ENCODE measurements at regions not wholly inside any gene's neighbourhood (a gene's known extent, or its start where the extent isn't known, plus 50 kb on each side); places are given as distances from the start of the nearest gene placed in this dataset.

DNA sequence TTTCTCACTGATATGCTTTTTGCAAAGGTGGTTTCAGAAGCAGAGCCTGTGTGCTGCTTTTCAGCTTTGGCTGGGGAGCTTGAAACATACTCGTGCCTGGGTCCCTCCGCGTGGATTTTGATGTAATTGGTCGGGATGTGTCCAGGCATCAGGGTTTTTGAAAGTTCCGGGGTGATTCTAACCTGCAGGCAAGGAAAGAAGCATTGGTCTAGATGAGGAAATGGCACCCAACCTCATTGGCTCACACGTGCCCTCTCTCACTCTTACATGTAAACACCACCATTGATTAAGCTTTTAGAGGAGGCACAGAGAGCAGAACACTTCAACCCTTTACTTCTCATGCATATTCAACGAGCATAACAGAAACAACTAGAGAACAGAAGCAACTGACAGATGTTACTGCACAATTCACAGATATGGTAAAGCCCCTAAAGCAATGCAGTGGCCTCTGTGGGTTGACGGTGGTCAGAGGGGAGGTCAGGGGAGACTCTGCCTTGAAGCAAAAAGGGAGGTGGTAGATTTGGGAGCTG lies 112.1 kb downstream of the TLR5 start:
- no peak for ATAC-seq
- TF ChIP-seq ZFP30 (CRISPR knock-in tag; IDR thresholded peaks at IDR 0.05) (no peak), PPARA (CRISPR knock-in tag; IDR thresholded peaks at IDR 0.05; ENCODE audit: borderline replicate concordance) (no peak), SNAI2 (CRISPR knock-in tag; IDR thresholded peaks at IDR 0.05) (no peak)

DNA sequence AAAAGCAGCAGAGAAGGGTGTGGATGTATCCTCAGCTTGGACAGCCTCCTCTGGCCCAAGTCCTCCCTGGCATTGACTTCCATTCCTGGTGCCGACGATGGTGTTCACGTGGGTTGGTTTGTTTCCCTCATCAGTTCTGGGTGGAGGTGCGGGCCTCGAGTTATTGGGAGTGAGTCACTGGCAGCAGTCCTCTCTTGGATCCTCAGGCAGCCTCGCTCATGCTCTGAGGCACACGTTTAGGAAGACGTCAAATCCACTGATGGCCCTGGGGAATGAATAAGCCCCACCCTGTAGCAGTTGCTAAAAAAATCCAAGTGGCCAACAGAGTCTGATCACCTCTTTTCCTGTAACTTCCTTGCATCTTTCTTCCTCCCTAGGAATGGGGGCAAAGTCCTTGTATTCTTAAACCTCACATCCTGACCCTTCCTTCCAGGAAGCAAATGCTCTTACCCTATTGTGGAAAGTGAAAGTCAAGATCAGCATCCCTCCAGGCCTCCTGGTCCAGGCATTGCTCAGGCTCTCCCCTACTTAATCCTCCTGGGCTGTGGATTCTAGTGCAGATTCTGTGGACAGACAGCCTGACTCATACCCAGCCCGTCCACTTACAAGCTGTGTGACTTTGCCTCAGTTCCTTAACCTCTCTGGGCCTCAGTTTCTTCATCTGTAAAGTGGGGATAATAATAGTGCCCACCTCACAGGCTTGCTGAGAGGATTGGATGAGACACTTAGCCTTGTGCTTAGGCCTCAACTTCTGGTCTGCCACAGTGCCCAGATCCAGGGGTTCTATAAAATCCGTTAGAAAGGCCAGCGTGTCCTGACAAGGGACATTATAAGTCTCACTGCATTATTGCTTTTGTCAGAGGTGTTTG lies 111.1 kb downstream of the TLR5 start:
- TF ChIP-seq, protein P1, sequence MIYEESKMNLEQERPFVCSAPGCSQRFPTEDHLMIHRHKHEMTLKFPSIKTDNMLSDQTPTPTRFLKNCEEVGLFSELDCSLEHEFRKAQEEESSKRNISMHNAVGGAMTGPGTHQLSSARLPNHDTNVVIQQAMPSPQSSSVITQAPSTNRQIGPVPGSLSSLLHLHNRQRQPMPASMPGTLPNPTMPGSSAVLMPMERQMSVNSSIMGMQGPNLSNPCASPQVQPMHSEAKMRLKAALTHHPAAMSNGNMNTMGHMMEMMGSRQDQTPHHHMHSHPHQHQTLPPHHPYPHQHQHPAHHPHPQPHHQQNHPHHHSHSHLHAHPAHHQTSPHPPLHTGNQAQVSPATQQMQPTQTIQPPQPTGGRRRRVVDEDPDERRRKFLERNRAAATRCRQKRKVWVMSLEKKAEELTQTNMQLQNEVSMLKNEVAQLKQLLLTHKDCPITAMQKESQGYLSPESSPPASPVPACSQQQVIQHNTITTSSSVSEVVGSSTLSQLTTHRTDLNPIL (CRISPR knock-in tag; IDR thresholded peaks at IDR 0.05; ENCODE audit: low read depth), result no peak
- no peak for TF ChIP-seq ZNF565 (CRISPR knock-in tag; conservative IDR thresholded peaks at IDR 0.05; ENCODE audit: low read depth)
- no peak for TF ChIP-seq ZNF8 (CRISPR knock-in tag; IDR thresholded peaks at IDR 0.05)
- no peak for TF ChIP-seq ARNTL (CRISPR knock-in tag; IDR thresholded peaks at IDR 0.05; ENCODE audit: borderline replicate concordance, low read depth)
- TF ChIP-seq, protein P2, sequence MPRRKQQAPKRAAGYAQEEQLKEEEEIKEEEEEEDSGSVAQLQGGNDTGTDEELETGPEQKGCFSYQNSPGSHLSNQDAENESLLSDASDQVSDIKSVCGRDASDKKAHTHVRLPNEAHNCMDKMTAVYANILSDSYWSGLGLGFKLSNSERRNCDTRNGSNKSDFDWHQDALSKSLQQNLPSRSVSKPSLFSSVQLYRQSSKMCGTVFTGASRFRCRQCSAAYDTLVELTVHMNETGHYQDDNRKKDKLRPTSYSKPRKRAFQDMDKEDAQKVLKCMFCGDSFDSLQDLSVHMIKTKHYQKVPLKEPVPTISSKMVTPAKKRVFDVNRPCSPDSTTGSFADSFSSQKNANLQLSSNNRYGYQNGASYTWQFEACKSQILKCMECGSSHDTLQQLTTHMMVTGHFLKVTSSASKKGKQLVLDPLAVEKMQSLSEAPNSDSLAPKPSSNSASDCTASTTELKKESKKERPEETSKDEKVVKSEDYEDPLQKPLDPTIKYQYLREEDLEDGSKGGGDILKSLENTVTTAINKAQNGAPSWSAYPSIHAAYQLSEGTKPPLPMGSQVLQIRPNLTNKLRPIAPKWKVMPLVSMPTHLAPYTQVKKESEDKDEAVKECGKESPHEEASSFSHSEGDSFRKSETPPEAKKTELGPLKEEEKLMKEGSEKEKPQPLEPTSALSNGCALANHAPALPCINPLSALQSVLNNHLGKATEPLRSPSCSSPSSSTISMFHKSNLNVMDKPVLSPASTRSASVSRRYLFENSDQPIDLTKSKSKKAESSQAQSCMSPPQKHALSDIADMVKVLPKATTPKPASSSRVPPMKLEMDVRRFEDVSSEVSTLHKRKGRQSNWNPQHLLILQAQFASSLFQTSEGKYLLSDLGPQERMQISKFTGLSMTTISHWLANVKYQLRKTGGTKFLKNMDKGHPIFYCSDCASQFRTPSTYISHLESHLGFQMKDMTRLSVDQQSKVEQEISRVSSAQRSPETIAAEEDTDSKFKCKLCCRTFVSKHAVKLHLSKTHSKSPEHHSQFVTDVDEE (CRISPR knock-in tag; IDR thresholded peaks at IDR 0.05), result no peak
- no peak for TF ChIP-seq GLIS3 (CRISPR knock-in tag; IDR thresholded peaks at IDR 0.05)
- TF ChIP-seq, protein P3, sequence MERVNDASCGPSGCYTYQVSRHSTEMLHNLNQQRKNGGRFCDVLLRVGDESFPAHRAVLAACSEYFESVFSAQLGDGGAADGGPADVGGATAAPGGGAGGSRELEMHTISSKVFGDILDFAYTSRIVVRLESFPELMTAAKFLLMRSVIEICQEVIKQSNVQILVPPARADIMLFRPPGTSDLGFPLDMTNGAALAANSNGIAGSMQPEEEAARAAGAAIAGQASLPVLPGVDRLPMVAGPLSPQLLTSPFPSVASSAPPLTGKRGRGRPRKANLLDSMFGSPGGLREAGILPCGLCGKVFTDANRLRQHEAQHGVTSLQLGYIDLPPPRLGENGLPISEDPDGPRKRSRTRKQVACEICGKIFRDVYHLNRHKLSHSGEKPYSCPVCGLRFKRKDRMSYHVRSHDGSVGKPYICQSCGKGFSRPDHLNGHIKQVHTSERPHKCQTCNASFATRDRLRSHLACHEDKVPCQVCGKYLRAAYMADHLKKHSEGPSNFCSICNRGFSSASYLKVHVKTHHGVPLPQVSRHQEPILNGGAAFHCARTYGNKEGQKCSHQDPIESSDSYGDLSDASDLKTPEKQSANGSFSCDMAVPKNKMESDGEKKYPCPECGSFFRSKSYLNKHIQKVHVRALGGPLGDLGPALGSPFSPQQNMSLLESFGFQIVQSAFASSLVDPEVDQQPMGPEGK (CRISPR knock-in tag; IDR thresholded peaks at IDR 0.05; ENCODE audit: borderline replicate concordance), result no peak
- TF ChIP-seq OSR1 (CRISPR knock-in tag; IDR thresholded peaks at IDR 0.05), result no peak
- TF ChIP-seq ZC3H10 (CRISPR knock-in tag; IDR thresholded peaks at IDR 0.05), result no peak
- TF ChIP-seq CSDC2 (CRISPR knock-in tag; IDR thresholded peaks at IDR 0.05), result no peak
- TF ChIP-seq, protein P4, sequence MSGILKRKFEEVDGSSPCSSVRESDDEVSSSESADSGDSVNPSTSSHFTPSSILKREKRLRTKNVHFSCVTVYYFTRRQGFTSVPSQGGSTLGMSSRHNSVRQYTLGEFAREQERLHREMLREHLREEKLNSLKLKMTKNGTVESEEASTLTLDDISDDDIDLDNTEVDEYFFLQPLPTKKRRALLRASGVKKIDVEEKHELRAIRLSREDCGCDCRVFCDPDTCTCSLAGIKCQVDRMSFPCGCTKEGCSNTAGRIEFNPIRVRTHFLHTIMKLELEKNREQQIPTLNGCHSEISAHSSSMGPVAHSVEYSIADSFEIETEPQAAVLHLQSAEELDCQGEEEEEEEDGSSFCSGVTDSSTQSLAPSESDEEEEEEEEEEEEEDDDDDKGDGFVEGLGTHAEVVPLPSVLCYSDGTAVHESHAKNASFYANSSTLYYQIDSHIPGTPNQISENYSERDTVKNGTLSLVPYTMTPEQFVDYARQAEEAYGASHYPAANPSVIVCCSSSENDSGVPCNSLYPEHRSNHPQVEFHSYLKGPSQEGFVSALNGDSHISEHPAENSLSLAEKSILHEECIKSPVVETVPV (CRISPR knock-in tag; IDR thresholded peaks at IDR 0.05), result no peak
- no peak for TF ChIP-seq ZFP30 (CRISPR knock-in tag; IDR thresholded peaks at IDR 0.05)
- TF ChIP-seq SNAI2 (CRISPR knock-in tag; IDR thresholded peaks at IDR 0.05), result no peak
- TF ChIP-seq TCF4 (CRISPR knock-in tag; IDR thresholded peaks at IDR 0.05; ENCODE audit: borderline replicate concordance), result no peak
- TF ChIP-seq ISL1 (CRISPR knock-in tag; IDR thresholded peaks at IDR 0.05), result no peak
- no peak for TF ChIP-seq ZNF70 (CRISPR knock-in tag; IDR thresholded peaks at IDR 0.05)
- no peak for TF ChIP-seq ESRRG (CRISPR knock-in tag; IDR thresholded peaks at IDR 0.05)
- no peak for TF ChIP-seq BACH2 (CRISPR knock-in tag; IDR thresholded peaks at IDR 0.05; ENCODE audit: borderline replicate concordance)
- ATAC-seq, result peak; percentile 18

DNA sequence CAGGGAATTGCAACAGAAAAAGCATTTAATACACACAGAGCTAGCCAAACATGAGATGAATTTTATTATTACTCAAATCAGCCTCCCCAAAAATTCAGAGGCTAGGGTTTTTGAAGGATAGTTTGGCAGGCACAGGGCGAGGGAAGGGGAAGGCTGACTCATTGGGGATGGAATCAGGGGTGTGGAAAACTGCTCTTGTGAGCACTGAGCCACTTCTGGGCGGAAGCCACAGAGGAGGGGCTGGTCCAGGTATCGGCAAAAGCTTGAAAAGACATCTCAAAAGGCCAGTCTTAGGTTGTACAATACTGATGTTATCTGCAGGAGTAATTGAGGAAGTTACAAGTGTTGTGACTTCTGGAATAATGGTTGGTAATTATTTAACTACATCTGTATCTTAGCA lies 109.4 kb downstream of the TLR5 start:
- TF ChIP-seq OSR1 (CRISPR knock-in tag; IDR thresholded peaks at IDR 0.05) (no peak), ZNF70 (CRISPR knock-in tag; IDR thresholded peaks at IDR 0.05) (no peak), TCF4 (CRISPR knock-in tag; IDR thresholded peaks at IDR 0.05; ENCODE audit: borderline replicate concordance) (no peak), ZC3H10 (CRISPR knock-in tag; IDR thresholded peaks at IDR 0.05) (no peak), ZFP3 (CRISPR knock-in tag; IDR thresholded peaks at IDR 0.05) (no peak), ZNF8 (CRISPR knock-in tag; IDR thresholded peaks at IDR 0.05) (no peak), GLIS3 (CRISPR knock-in tag; IDR thresholded peaks at IDR 0.05) (no peak), CSDC2 (CRISPR knock-in tag; IDR thresholded peaks at IDR 0.05) (no peak), BACH2 (CRISPR knock-in tag; IDR thresholded peaks at IDR 0.05; ENCODE audit: borderline replicate concordance) (no peak)
- TF ChIP-seq, protein P4 (CRISPR knock-in tag; IDR thresholded peaks at IDR 0.05), result no peak
- TF ChIP-seq, protein P2 (CRISPR knock-in tag; IDR thresholded peaks at IDR 0.05), result no peak
- ATAC-seq, result no peak; the same call in 2 of the 3 replicates
